ENCODE measurements at regions not wholly inside any gene's neighbourhood (a gene's known extent, or its start where the extent isn't known, plus 50 kb on each side); places are given as distances from the start of the nearest gene placed in this dataset.
"Not testable (repeated sequence)": the region's sequence is repeated elsewhere in the genome, so short reads cannot be mapped to it uniquely, and the experiment has no call there.

DNA sequence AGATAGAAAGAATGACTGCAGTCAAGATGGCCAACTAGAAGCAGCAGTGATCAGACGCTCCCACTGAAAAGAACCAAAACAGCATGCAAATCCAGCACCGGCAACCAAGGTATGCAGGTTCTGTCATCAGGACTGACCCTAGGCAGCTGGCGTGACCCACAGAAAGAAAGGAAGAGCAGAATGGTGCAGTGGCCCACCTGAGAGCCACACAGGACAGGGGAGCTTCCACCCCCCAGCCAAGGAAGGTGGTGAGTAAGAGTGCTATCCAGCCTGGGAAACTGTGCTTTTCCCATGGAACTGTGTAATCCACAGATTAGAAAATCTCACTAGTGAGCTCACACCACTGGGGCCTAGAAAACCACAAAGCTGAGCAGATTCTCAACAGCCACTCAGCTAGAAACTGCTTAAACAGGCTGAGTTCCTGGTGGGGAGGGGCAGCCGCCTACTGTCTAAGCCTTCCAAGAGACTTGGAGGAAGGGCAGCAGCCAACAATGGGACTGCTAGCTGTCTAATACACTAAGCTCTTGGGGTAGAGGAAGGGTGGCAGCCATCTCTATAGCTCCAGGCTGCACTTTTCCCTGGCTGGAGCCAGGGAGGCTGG lies 127.9 kb downstream of the EVA1A start:
- no peak for DNase-seq

DNA sequence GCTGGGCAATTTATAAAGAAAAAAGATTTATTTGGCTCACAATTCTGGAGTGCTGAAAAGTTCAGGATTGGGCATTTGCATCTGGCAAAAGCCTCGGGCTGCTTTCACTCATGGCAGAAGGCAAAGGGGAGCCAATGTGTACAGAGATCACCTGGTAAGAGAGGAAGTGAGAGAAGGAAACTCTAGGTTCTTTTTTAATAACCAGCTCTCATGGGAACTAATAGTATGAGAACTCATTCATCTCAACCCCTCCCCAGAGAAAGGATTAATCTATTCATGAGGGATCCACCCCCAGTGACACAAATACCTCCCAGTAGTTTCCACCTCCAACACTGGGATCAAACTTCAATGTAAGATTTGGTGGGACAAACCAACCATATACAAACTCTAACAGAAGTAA lies 129.0 kb downstream of the EVA1A start:
- DNase-seq: no peak

- DNase-seq: no peak
These were observed 129.5 kb downstream of the EVA1A start for GRCh38 chr2:75431276-75431675.

DNA sequence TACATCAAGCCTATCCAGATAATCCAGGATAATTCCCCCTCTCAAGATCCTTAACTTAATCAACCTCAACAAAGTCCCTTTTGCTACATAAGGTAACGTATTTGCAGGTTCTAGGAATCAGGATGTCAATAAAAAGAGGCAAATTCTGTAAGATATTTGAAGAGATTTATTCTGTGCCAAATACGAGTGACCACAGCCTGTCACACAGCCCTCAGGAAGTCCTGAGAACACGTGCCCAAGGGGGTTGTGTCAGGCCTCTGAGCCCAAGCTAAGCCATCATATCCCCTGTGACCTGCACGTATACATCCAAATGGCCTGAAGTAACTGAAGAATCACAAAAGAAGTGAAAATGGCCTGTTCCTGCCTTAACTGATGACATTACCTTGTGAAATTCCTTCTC lies 130.3 kb downstream of the EVA1A start:
- not testable (repeated sequence) for DNase-seq

GRCh38 chr2:75428646-75429443 lies 131.9 kb downstream of the EVA1A start:
- DNase-seq: no peak

DNA sequence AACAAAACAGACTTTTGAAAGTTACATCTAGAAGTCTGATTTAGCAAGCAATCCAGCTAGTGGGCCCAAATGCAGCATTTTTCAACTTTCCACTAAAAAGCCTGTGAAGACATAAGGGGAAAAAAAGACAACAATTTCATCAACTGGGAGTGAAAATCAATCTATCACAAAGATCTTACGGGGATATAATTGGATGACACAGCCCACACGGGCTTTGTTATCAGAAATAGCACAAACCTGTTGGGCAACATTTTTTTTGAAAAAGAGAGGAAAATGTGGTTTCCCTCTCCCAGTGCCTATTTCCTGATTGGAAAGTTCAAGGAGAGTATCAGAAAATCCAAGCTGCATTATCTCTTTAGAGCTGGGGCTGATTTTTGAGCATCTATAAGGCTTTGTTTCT lies 132.7 kb downstream of the EVA1A start:
- DNase-seq: no peak

DNA sequence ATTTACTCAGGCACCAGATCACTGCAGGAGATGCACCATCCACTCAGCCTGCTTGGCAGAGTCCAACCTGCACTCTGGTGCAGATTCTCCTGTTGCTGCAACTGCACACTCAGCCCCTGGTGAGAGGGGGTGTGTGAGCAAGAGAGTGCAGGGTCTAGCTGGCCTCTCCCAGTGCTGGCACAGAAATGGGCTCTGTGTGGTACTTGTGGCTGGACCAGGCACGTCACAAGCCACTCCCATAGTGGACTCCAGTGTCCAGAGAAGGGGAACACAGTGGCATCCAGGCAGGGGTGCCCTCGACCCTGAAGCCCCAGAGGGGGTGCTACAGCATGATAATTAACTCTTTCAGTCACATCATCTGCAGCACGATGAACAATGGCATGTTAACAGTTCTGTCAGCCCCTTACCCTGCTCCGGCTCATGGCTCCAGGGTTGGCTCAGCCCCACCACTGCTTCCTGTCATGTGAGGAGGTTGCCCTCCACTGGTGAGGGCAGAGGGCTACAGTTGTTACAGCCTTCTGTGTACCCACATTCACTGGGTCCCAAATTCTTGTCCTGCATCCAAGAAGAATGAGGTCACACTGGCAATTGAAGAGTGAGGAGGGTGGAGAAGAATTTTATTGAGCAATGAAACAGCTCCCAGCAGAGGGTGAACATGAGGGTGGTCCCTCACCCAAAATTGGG lies 135.7 kb downstream of the EVA1A start:
- no peak for DNase-seq

DNA sequence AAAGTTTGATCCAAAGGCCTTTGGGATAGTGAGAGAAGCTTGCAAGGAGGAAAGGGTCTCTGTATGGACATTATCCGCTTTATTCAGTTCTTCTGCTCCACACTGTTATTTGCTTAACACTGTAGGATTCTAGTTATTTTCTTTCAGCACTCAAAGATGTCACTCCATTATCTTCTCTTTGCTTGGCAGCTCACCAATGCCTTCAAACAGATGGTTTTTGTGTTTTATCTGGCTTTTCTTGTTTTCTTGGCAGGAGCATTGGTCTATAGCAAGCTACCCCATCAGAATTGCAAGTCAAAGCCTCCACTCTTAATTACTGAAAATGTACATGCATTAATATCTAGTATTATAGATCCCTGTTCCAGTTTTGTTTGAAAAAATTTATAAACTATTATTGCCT lies 138.8 kb downstream of the EVA1A start:
- peak; percentile 40 to 44 for DNase-seq

DNA sequence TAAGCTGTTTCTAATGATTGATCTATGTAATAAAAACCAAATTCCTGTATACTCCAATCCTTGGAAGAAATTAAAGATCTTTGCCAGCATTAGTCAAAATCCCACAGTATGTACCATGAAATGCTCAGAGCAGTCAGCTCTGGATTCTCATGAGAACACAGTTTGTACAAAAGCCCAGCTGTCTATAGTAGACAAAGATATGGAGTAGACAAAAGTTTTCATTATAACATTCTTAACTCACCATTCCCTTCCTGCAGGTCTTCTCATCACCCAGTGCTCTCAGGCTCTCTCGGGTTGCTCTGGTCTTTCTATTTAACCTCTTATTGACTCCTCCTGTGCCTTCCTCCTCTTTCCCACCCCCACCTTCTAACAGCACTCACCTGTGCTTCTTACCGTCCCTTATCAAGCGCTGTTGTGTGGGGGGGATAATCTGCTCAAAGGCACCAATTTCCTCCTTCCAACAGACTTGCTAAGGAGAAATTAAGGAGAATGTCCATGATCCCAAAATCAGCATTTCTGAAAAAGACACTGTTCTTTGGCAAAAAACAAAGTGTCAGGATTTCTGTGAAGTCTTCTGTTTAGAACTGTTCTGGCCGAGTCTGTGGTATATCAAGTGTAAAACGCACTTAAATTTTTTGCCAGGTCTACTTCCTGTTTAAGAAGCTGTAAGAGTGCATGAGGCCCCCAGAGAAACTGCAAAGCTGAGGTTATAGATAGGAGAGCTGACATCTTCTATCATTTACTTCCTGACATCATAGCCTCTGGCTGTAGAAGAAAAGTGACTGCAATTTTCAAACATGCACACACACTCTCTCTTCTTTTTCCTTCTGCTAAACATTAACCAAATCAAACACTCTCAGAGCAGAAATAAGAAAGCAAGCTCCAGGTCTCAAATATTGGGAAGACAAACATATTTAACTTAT lies 144.1 kb downstream of the EVA1A start:
- no peak for DNase-seq

- DNase-seq: no peak
These were observed 145.0 kb downstream of the EVA1A start for GRCh38 chr2:75415731-75416130.

GRCh38 chr2:75415111-75415626 lies 145.6 kb downstream of the EVA1A start:
- DNase-seq: no peak

DNA sequence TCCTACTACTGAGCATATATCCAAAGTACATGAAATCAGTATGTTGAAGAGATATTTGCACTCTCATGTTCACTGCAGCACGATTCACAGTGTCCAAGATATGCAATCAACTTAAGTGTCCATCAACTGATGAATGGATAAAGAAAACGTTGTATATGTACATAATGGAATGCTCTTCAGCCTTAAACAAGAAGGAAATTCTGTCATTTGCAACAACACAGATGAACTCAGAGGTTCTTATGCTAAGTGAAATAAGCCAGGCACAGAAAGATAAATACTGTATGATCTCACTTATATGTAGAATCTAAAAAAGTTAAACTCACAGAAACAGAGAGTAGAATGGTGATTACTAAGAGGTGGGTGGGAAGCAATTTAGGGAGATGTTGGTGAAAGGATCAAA lies 149.2 kb downstream of the EVA1A start:
- DNase-seq: no peak

DNA sequence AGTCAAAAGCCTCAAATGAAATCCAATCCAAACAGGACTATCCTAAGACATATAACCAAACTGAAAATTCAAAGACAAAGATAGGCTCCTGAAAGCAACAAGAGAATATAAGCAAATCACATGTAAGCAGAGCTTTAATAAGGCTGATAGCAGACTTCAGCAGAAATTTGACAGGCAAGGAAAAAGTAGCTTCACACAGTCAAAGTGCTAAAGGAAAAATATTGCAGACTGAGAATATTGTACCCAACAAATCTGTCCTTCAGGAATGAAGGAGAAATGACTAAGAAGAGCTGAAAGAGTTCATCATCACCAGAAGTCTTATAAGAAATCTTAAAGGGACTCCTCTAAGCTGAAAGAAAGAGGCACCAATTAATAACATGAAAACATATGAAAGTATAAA lies 150.0 kb downstream of the EVA1A start:
- no peak for DNase-seq

- DNase-seq: no peak
These were observed 152.0 kb downstream of the EVA1A start for GRCh38 chr2:75408771-75409170.

GRCh38 chr2:75407038-75407530 lies 153.7 kb downstream of the EVA1A start:
- no peak for DNase-seq

DNA sequence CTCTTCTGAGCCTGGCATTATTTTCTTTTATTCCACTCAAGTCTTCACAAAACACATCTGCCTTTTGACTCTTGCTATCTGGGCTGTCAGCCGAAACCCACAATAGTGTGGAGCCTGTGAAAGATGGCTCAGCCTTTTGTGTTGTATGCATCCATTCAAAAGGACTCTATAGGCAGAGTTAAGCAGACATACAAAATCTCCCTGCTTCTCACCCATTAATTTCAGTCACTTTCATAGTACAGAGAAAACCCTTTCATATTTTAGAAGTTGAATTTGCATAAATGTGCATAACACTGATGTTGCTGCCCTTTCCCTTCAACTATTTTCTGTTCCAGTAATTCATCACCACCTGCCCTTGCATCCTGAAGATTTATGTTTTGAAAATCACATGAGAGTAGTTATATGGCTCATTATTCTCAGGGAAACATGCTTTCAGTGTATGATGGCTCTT lies 154.6 kb downstream of the EVA1A start:
- DNase-seq: no peak

- no peak for DNase-seq
These were observed 155.7 kb downstream of the EVA1A start for GRCh38 chr2:75405000-75405399.

DNA sequence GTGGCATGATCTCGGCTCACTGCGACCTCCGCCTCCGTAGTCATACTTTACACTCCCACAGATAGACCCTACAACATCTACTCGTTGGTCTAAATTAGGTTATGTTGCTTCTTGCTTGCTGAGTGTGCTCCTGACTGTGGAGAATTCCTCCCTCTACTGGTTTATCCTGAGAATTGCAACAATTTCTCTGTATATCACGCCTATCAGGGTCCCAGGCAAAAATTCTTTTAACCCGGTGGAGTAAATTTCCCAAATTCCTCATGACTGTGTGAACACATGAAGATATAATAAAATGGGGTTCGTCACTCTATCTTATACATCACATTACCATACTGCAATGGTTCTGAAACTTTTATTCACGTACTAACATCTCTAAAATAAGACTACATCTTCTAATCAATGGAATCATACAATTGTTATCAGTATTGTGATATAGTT lies 156.7 kb downstream of the EVA1A start:
- DNase-seq: peak in 1 of 2 donors; percentile 34

DNA sequence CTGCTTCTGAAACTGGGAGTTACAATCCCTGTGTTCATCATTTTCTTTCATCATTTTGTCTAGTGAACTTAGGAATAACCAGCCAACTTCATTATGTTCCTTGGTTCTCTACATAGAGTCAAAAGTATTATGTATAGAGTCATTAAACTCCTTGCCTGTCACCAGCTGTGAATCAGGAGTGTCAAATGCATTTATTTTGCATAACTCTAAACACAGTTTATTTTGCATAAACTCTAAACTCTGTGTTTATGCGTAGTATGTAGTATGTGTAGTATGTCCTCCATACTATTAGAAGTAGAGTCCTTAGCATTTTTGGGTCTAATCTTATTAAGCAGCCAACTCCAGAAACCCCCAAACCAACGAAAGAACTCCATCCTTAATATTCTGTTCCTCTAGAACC lies 164.4 kb downstream of the EVA1A start:
- no peak for DNase-seq

GRCh38 chr2:75394764-75395163 lies 166.0 kb downstream of the EVA1A start:
- DNase-seq: not testable (repeated sequence)

GRCh38 chr2:75390169-75390568 lies 170.6 kb downstream of the EVA1A start:
- DNase-seq: no peak
